DMS114 treated with DMSO at 0.1 percent for 48 hours (cell line): ENCODE measurements at regions not wholly inside any gene's neighbourhood (a gene's known extent, or its start where the extent isn't known, plus 50 kb on each side); places are given as distances from the start of the nearest gene placed in this dataset.

ENCODE experiments used
- DNase-seq: peaks from one replicate; lab custom pipeline; 2025; ENCODE audit not compliant: unreplicated experiment; lab: John Stamatoyannopoulos, UW

DNA sequence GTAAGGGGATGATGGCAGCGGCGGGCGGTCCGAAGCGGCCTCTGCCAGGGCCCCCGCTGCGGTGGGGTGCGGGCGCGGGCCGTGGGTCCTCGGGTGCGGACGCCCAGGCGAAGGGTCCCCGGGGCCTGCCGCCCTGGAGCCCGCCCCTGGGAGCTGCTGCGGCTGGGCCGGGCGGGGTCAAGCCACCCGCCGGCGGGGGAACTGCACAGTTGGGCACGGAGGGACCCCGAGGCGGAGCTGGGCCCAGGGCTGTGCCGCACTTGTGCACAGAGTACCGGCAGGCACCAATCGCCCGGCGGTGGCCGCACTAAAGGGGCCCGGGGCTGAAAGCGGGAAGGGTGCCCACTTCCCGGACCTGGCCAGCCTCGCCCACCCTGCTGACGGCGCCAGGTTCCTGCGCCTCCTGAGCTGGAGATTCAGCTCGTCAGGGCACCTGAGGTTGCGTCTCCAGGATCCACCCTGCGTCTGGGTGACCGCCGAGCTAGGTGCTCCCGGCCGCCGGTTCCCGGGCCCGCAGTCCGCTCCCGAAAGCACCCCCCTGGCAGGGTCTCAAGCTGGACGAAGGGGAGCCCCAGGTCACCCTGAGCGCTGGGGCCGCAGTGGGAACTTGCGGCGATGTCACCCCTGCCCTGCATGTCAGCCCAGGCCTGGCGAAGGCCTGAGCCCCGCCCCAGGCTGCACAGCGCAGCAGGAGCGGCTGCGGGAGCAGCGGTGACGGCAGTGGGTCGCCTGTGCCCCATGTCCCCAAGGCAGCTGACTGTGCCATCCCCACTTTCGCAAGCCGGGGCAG is 56.7 kb upstream of the ETV3 start:
- no peak for DNase-seq

DNA sequence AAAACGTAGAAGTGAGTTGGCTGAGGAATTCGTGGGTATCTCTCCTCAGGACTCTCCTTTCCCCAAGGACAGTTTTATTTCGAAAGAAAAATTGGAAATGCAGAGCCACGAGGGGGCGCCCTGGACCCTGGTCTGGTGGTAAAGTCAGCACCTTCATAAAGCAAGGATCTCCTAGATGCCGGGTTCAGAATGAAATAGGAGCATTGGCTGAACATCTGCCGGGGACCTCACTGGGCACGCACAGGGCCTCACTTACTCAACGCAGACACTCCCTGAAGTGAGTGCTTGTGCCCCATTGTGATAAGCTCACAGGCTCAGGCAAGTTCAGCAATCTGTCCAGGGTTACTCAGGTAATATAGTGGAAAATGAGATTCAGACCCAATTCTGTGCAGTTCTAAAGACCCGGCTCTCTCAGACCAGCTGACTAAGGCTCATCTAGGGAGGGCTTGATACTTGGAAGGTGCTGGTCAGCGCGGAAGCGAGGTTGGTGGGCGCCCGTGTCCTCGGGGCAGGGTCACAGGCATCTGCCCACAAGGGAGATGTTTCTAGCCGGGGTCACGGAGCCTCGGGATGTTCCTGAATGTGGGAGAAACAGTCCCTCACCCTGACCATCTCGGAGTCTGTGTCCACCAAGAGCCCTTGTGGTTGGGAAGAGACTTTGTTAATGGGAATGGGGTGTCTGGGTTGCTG is 55.7 kb upstream of the ETV3 start:
- peak; percentile 73 for DNase-seq

DNA sequence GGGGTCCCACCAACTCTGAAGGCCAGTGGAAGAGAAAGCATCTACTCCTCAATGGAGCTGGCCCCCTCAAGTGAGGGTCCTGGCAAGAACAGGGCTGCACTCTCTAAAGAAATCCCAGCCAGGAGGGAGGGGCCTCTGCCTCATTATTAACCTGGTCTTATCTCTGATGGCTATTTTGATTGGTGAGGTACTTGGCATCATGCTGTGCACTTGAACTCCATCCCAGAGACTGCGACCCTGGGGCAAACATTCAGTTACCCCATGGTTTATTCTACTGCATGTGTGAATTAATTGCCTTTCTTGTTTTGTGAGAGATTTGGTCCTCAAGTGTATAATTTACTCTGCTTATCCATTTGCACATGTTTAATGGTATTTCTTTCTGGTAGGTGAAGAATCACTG is 55.0 kb upstream of the ETV3 start:
- no peak for DNase-seq

DNA sequence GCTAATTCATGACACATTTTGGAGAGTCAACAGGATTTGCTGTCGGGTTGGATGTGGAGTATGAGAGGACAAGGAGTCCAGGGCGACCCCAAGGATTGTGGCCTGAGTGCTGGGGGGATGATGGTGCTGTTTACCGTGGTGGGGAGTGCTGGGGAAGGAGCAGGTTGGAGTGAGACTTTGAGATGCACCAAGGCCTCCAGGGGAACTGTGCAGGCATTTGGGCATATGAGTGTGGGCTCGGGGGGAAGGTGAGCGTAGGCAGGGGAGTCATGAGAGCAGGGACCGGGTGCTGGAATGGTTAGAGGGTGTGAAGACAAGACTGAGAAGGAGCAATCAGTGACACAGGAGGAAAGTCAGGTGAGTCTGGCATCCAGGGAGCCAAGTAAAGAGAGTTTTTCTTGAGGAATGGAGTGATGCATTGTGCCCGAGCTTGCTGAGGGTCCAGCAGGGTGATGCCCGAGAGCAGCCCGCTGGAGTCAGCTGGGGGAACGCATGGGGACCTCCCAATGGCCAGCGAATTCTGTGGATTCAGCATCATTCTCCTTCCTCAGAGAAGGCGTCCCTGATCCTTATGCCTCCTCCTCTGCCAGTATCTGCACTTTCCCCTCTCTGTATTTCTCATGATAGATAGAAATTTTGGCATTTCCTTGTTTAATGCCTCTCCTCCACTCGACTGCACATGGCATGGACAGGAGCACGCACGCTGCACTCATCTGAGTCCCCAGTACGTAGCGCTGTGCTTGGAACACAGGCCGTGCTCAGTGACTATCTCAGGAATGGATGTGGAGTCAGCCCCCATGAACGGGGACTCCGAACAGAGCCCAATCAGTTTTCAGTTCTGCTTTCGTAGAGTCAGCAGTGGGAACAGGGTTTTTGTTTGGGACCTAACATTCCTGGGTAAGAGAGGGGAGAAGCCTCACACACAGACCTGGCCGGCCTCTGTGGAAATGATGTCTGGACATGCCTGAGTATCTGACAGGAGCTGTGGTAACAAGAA is 52.1 kb upstream of the ETV3 start:
- DNase-seq, result no peak

DNA sequence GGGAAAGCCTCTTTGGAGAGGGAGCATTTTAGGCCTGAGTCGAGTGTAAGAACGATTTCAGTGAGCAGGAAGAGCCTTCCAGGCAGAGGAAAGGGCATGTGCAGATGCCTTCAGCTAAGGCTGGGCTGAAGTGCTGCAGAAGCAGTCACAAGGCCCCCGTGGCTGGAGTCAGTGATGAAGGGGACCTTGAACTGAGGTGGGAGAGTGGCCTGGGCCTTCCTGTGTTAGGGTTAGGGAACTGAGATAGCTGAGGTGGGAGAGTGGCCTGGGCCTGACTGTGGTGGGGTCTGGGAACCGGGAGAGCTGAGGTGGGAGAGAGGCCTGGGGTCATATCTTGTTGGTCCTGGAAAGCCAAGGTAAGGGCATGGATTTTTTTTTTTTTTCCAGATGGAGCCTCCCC is 50.9 kb upstream of the ETV3 start:
- no peak for DNase-seq
